ENCODE measurements at regions not wholly inside any gene's neighbourhood (a gene's known extent, or its start where the extent isn't known, plus 50 kb on each side); places are given as distances from the start of the nearest gene placed in this dataset.

- no peaks in the 10 kb centered on the region for H3K36me3 Mint-ChIP-seq (ENCODE audit: low read depth)
- DNase-seq, result no peak
- no peaks in the 10 kb centered on the region for H3K9me3 Mint-ChIP-seq
- H3K9ac ChIP-seq (ENCODE audit: extremely low read depth, low read length, poor library complexity, severe bottlenecking), result no peak overlapping the region
- TF ChIP-seq, protein P1, sequence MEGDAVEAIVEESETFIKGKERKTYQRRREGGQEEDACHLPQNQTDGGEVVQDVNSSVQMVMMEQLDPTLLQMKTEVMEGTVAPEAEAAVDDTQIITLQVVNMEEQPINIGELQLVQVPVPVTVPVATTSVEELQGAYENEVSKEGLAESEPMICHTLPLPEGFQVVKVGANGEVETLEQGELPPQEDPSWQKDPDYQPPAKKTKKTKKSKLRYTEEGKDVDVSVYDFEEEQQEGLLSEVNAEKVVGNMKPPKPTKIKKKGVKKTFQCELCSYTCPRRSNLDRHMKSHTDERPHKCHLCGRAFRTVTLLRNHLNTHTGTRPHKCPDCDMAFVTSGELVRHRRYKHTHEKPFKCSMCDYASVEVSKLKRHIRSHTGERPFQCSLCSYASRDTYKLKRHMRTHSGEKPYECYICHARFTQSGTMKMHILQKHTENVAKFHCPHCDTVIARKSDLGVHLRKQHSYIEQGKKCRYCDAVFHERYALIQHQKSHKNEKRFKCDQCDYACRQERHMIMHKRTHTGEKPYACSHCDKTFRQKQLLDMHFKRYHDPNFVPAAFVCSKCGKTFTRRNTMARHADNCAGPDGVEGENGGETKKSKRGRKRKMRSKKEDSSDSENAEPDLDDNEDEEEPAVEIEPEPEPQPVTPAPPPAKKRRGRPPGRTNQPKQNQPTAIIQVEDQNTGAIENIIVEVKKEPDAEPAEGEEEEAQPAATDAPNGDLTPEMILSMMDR (conservative IDR thresholded peaks at IDR 0.05), result no peak
- H3K27ac Mint-ChIP-seq, result no peak overlapping the region
- no peak overlapping the region for H3K4me3 ChIP-seq (ENCODE audit: low read length)
- H3K4me1 ChIP-seq (ENCODE audit: control insufficient read depth, insufficient read depth, low read length), result peaks cover 20% of the 10 kb centered on the region
- H3K36me3 ChIP-seq (ENCODE audit: control insufficient read depth, insufficient read depth, low read length), result no peaks in the 10 kb centered on the region
- peaks cover 18% of the 10 kb centered on the region for H3K4me1 Mint-ChIP-seq
- H3K27me3 ChIP-seq (ENCODE audit: control insufficient read depth, insufficient read depth, low read length, poor library complexity, severe bottlenecking), result no peaks in the 10 kb centered on the region
- no peaks in the 10 kb centered on the region for H3K27me3 Mint-ChIP-seq (ENCODE audit: insufficient read depth)
- 93 to 98% methylated on average over 10 to 12 of the region's 12 CpGs for WGBS, 2 experiments (ENCODE audit: insufficient coverage in 1 of 2, insufficient read length in 1 of 2)
- no peak overlapping the region for H3K27ac ChIP-seq (ENCODE audit: low read depth, low read length)
- H3K9me3 ChIP-seq (ENCODE audit: control insufficient read depth, low read length), result no peaks in the 10 kb centered on the region
- H3K4me3 Mint-ChIP-seq, result no peak overlapping the region
Observed at GRCh38 chr1:9449976-9450696, 89.1 kb upstream of the SLC25A33 start.

- Mint-ChIP-seq H3K27me3 (ENCODE audit: insufficient read depth) (no peaks in the 10 kb centered on the region), H3K9me3 (no peaks in the 10 kb centered on the region), H3K27ac (no peak overlapping the region), H3K4me3 (no peak overlapping the region), H3K4me1 (peaks cover 18% of the 10 kb centered on the region), H3K36me3 (ENCODE audit: low read depth) (no peaks in the 10 kb centered on the region)
- H3K36me3 ChIP-seq (ENCODE audit: control insufficient read depth, insufficient read depth, low read length), result no peaks in the 10 kb centered on the region
- no peak overlapping the region for H3K27ac ChIP-seq (ENCODE audit: low read depth, low read length)
- WGBS, 2 experiments (ENCODE audit: insufficient coverage in 1 of 2, insufficient read length in 1 of 2), result 81 to 91% methylated on average over 6 to 8 of the region's 8 CpGs
- no peaks in the 10 kb centered on the region for H3K27me3 ChIP-seq (ENCODE audit: control insufficient read depth, insufficient read depth, low read length, poor library complexity, severe bottlenecking)
- no peaks in the 10 kb centered on the region for H3K9me3 ChIP-seq (ENCODE audit: control insufficient read depth, low read length)
- DNase-seq, result no peak
- TF ChIP-seq, protein P1 (conservative IDR thresholded peaks at IDR 0.05), result no peak
- no peak overlapping the region for H3K4me3 ChIP-seq (ENCODE audit: low read length)
- H3K4me1 ChIP-seq (ENCODE audit: control insufficient read depth, insufficient read depth, low read length), result peaks cover 20% of the 10 kb centered on the region
- no peak overlapping the region for H3K9ac ChIP-seq (ENCODE audit: extremely low read depth, low read length, poor library complexity, severe bottlenecking)
Observed at GRCh38 chr1:9451081-9451480, 88.2 kb upstream of the SLC25A33 start.

DNA sequence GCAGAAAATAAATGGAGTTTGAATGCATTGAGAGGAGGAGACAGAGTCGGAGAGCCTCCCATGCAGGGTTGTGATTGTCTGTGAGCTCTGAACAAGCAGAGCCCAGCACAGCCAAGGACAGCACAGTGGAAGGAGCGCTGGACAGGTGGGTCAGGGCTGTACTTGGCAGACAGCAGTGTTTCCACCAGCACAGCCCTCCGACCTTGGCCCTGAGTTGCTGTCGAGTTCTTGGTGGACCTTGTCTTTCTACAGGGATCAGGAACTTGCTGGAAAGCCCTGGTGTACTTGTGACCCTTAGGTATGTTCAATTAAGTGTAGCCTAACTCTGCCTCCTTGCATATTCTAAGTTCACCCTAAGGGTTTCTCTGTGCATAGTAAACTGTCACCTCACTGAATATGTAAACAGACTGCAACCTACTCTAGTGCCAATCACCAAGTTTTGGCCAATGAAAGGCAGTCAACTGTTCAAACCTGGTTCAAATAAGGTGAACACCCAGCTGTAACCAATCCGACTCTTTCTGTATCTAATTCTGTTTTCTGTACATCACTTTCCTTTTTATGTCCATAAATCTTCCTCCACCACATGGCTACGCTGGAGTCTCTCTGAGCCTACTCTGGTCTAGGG is 86.6 kb upstream of the SLC25A33 start:
- Histone ChIP-seq H3K36me3 (ENCODE audit: control insufficient read depth, insufficient read depth, low read length) (no peaks in the 10 kb centered on the region), H3K9me3 (ENCODE audit: control insufficient read depth, low read length) (no peaks in the 10 kb centered on the region), H3K4me1 (ENCODE audit: control insufficient read depth, insufficient read depth, low read length) (peaks cover 20% of the 10 kb centered on the region), H3K27me3 (ENCODE audit: control insufficient read depth, insufficient read depth, low read length, poor library complexity, severe bottlenecking) (no peaks in the 10 kb centered on the region), H3K4me3 (ENCODE audit: low read length) (no peak overlapping the region), H3K9ac (ENCODE audit: extremely low read depth, low read length, poor library complexity, severe bottlenecking) (no peak overlapping the region), H3K27ac (ENCODE audit: low read depth, low read length) (no peak overlapping the region)
- H3K27ac Mint-ChIP-seq, result no peak overlapping the region
- H3K27me3 Mint-ChIP-seq (ENCODE audit: insufficient read depth), result no peaks in the 10 kb centered on the region
- H3K4me3 Mint-ChIP-seq, result no peak overlapping the region
- WGBS, 2 experiments (ENCODE audit: insufficient coverage in 1 of 2, insufficient read length in 1 of 2), result 91% methylated on average over 5 to 6 of the region's 6 CpGs
- no peaks in the 10 kb centered on the region for H3K9me3 Mint-ChIP-seq
- DNase-seq, result no peak
- H3K4me1 Mint-ChIP-seq, result peaks cover 18% of the 10 kb centered on the region
- TF ChIP-seq, protein P1 (conservative IDR thresholded peaks at IDR 0.05), result no peak
- no peaks in the 10 kb centered on the region for H3K36me3 Mint-ChIP-seq (ENCODE audit: low read depth)
